MV-4-11 (cell line): ENCODE measurements at regions not wholly inside any gene's neighbourhood (a gene's known extent, or its start where the extent isn't known, plus 50 kb on each side); places are given as distances from the start of the nearest gene placed in this dataset.
"Not testable (repeated sequence)": the region's sequence is repeated elsewhere in the genome, so short reads cannot be mapped to it uniquely, and the experiment has no call there.

Experiments
- DNase-seq: peaks from one replicate; lab custom pipeline; 2025; lab: John Stamatoyannopoulos, UW

DNA sequence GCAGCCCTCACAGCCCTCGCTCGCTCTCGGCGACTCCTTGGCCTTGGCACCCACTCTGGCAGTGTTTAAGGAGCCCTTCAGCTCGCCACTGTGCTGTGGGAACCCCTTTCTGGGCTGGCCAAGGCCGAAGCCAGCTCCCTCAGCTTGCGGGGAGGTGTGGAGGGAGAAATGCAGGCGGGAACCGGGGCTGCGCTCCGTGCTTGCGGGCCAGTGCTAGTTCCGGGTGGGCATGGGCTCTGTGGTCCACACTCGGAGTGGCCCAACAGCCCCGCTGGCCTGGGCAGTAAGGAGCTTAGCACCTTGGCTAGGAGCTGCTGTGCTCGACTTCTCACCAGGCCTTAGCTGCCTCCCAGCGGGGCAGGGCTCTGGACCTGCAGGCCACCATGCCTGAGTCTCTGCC is 192.6 kb downstream of the COX18 start:
- DNase-seq, result no peak

GRCh38 chr4:72875545-72875944 is 194.0 kb downstream of the COX18 start:
- no peak for DNase-seq

GRCh38 chr4:72875138-72875537 is 194.4 kb downstream of the COX18 start:
- DNase-seq, result no peak

- no peak for DNase-seq
Observed at GRCh38 chr4:72864898-72865297, 204.6 kb downstream of the COX18 start.

GRCh38 chr4:72864277-72864676 is 205.2 kb downstream of the COX18 start:
- not testable (repeated sequence) for DNase-seq

DNA sequence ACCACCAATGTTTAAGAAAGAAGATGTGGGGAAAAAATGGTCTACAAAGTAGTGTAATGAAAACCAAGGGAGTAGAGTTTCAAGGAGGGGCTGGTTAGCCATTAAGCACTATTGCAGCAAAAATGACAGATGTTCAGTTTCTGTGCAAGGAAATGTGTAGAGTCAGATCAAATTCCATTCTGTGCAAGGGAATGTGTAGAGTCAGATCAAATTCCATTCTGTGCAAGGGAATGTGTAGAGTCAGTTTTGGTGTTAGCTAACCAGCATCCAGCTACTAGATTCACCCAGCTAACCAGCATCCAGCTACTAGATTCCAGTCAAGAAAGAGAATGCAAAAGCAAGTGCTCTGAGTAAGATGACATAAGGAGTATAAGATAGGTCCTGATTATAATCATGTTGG is 208.8 kb downstream of the COX18 start:
- DNase-seq, result no peak

DNA sequence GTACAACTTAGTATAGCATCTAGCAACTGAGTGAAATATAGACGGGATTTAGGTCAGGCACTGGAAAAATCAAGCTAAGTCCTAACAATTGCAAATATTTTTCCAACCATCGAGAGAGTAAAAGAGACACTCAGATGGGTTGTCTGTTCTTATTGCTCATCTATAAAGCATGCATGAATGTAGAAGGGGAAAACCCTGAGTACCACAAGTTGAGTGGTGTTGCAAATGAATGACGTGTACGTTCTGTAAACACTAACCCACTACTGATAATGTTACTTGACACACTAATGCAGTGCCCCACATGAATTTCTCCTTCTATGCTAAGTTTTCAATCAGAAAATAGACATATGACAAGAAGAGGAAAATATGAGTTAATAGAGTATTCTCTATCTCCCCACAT is 211.2 kb downstream of the COX18 start:
- DNase-seq, result no peak

- no peak for DNase-seq
Observed at GRCh38 chr4:72857787-72858186, 211.7 kb downstream of the COX18 start.

DNA sequence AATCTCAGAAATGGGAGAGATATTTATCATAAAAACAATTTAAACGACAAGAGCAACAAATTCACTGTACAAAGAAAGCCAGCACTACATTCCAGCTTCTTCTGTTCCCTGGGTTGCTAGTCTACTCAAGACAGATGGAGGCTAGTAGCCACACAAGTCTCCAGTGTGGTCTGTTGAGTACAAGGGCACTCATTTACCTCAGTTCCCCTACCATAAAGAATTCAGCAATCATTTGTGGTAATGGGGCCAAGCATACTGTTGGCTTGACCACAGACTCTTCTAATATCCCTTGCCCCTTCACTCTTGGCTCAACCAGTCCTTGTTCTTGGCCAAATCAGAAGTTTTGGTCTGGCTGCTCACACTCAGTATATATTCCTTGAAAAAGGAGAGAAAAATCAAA is 212.3 kb downstream of the COX18 start:
- DNase-seq, result no peak

DNA sequence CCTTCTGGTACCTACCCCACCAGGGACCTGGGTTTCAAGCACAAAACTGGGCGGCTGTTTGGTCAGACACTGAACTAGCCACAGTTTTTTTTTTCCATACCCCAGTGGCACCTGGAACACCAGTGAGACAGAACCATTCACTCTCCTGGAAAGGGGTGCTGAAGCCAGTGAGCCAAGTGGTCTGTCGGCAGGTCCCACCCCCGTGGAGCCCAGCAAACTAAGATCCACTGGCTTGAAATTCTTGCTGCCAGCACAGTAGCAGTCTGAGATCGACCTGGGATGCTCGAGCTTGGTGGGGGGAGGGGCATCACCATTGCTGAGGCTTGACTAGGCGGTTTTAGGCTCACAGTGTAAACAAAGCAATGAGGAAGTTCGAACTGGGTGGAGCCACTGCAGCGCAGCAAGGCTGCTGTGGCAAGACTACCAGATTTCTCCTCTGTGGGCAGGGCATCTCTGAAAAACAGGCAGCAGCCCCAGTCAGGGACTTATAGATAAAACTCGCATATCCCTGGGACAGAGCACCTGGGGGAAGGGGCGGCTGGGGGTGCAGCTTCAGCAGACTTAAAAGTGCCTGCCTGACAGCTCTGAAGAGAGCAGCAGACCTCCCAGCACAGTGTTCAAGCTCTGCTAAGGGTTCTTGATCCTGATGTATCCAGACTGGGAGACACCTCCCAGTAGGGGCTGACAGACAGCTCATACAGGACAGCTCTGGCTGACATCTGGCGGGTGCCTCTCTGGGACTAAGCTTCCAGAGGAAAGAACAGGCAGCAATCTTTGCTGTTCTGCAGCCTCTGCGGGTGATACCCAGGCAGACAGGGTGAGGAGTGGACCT is 223.0 kb downstream of the COX18 start:
- DNase-seq, result peak; percentile 71

DNA sequence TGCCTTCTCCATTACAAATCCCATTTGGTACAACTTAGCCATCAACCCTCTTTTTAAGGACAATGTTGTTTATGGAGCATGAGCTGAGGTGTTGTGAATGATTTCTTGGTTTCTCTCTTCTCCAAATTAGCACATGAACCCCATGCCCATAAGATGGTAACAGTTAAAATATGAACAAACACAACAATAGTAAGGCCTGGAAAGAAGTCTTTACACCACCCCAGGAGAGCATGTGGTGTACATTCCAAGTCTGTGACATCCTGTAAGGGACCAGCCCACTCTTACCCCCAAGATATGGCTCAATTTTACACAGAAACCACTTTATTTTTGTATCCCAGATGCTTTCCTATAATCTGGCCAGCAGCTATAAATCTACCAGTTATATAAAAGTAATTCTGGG is 226.1 kb downstream of the COX18 start:
- DNase-seq, result no peak

- DNase-seq, result no peak
Observed at GRCh38 chr4:72842323-72842722, 227.2 kb downstream of the COX18 start.

DNA sequence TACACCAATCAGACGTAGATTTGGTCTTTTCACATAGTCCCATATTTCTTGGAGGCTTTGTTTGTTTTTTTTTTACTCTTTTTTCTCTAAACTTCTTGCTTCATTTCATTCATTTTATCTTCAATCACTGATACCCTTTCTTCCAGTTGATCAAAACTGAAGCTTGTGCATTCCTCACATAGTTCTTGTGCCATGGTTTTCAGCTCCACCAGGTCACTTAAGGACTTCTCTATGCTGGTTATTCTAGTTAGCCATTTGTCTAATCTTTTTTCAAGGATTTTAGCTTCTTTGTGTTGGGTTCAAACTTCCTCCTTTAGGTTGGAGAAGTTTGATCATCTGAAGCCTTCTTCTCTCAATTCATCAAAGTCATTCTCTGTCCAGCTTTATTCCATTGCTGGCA is 229.3 kb downstream of the COX18 start:
- not testable (repeated sequence) for DNase-seq

DNA sequence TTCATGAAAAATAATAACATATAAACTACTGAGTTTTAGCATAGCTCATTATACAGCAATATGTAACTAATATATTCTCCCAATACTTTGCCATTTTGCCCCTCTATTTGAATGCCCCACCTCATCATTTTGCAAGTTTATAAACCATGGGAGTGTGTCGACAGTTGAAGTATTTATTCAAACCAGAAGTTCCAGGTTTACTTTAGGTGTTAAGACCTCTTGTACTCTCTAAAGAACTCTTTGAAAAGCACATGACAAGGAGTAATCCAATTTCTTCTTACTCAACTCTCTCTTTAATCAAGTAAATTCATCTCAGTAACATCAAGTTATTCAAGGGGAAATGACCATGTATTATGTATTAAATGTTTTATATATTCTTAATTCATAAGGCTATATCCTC is 240.7 kb downstream of the COX18 start:
- no peak for DNase-seq

- DNase-seq, result no peak
Observed at GRCh38 chr4:72827968-72828367, 241.5 kb downstream of the COX18 start.

GRCh38 chr4:72820107-72820506 is 249.4 kb downstream of the COX18 start:
- DNase-seq, result no peak

DNA sequence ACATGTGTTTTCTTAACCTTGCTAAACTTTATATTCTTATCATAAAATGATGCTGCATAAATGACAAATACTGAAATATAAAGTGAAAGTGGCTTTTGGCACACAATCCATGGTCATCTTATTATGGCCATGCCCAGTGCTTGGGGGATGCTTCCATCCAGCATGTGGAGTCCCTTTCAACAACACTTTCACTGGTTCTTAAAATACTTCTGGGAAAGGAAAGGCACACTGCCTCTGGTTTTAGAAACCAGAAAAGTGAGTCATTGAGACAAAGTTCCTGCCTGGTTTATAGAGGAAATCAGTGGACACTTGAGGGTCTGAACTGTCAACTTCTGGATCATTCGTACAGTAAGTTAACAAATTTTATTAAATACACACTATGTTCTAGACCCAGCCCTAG is 248.0 kb upstream of the ADAMTS3 start:
- no peak for DNase-seq

GRCh38 chr4:72814241-72814640 is 245.2 kb upstream of the ADAMTS3 start:
- no peak for DNase-seq

DNA sequence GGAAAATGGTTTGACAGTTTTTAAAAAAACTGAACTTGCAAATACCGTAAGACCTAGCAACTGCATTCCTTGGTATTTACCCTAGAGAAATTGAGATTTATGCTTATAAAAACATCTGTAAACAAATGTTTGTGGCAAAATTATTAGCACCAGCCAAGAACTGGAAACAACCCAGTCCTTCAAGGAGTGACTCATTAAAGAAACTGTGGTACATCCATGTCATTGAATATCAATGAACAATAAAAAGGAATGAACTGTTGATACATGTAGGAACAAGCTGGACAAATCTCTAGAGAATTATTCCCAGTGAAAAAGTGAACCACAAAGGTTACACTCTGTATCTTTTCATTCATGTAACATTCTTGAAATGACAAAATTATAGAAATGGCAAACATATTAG is 240.2 kb upstream of the ADAMTS3 start:
- no peak for DNase-seq

GRCh38 chr4:72805284-72805683 is 236.3 kb upstream of the ADAMTS3 start:
- no peak for DNase-seq

- DNase-seq, result no peak
Observed at GRCh38 chr4:72797486-72797885, 228.5 kb upstream of the ADAMTS3 start.

- DNase-seq, result no peak
Observed at GRCh38 chr4:72791054-72791453, 222.0 kb upstream of the ADAMTS3 start.

DNA sequence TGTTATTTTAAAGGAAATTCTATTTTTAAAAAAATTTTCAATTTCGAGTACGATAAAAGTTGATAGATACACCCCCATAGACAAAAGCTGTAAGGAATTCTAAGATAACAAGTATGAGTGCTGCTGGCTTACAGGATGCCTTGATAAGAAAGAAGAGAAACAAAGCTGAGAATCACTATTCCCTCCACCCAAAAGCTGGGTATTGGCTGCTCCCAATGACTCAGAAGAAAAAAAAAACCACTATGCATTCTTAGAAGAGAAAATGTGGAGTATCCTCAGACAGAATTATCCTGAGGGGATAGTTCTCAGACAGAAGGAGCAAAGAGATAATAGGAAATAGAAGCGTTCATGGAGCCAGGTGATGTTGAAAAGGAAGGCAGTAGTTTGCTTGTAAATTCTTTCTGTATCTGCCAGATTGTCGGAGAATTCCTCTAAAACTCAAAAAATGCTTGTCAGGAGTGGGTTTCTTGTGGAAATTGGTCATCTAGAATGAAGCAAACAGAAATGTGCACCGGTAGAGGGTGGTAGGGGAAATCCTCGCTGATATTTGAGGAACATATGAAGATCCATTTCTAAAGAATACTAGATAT is 217.5 kb upstream of the ADAMTS3 start:
- no peak for DNase-seq

DNA sequence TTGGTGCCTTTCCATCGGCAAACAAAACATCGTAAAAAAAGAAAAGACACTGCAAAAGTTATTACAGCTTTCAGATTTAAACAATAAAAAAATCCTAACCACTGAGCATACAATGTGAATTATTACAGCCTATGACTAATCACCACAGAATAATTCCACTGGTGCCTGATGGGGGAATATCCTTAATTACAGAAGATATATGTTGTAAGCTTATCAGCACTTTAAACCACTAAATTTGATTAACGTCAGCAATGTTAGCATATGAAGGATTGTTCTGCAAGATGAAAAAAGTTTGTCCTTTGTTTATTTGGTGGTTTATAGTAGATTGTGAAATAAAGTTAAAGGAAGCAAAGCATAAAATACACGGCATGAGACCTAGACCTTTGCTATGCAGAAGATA is 210.2 kb upstream of the ADAMTS3 start:
- no peak for DNase-seq
